Left lung (tissue), 4 donors: ENCODE measurements at regions not wholly inside any gene's neighbourhood (a gene's known extent, or its start where the extent isn't known, plus 50 kb on each side); places are given as distances from the start of the nearest gene placed in this dataset.

ENCODE experiments used
- ATAC-seq: fragments of 200-7000 bp; cut with Tn5 transposase; one replicate; pipeline ENCODE4 v1.9.1; 2020; ENCODE audit warnings: moderate library complexity
- DNase-seq, 4 donors: peaks; one replicate each; pipeline ENCODE4 v3.0.0-alpha.2; 2013 to 2020
- H3K27ac ChIP-seq, 2 donors: fragments of 200-600 bp; sonication (generic) in 1 of 2; one replicate each; pipeline versions ENCODE4 v1.5.0 to v1.8.0; 2020 to 2021
- H3K27me3 ChIP-seq, 2 donors: fragments of 200-600 bp; sonication (generic) in 1 of 2; one replicate each; pipeline versions ENCODE4 v1.5.0 to v1.8.0; 2020 to 2021
- H3K36me3 ChIP-seq, 2 donors: fragments of 200-600 bp; sonication (generic) in 1 of 2; one replicate each; pipeline versions ENCODE4 v1.5.0 to v1.8.0; 2020 to 2021
- H3K4me1 ChIP-seq, 2 donors: fragments of 200-600 bp; one replicate each; pipeline ENCODE4 v1.8.0; 2021
- H3K4me3 ChIP-seq, 2 donors: fragments of 200-600 bp; sonication (generic) in 1 of 2; one replicate each; pipeline versions ENCODE4 v1.5.0 to v1.8.0; 2020 to 2021; ENCODE audit warnings: mild to moderate bottlenecking in 1 of 2
- H3K9me3 ChIP-seq, 2 donors: fragments of 200-600 bp; sonication (generic) in 1 of 2; one replicate each; pipeline versions ENCODE4 v1.5.0 to v1.8.0; 2020 to 2021
- CTCF ChIP-seq, 2 donors: fragments of 200-600 bp; sonication (generic) in 1 of 2; IDR thresholded peaks; one replicate each; pipeline versions ENCODE4 v1.5.0 to v1.8.0; 2021; ENCODE audit warnings: antibody characterized with exemption in 2 of 2
- intact Hi-C, 2 donors: fragments of 100-400 bp; cut with DNase I; formaldehyde crosslinking; loops; one replicate each; pipeline versions ENCODE4 v1.11.2 to v1.14.2; 2022
- donor health status: DM: no; HTN: yes; CAD: no.
- donor health status: DM: no; HTN: no; CAD: no.

GRCh38 chrX:5774446-5774845 is 454.2 kb downstream of the NLGN4X start:
- DNase-seq (no peak), ATAC-seq (no peak)
- Histone ChIP-seq H3K4me1 (no peaks in the 10 kb centered on the region), H3K27me3 (no peaks in the 10 kb centered on the region), H3K9me3 (no peaks in the 10 kb centered on the region), H3K36me3 (no peaks in the 10 kb centered on the region), H3K4me3 (no peak overlapping the region), H3K27ac (no peak overlapping the region)
- TF ChIP-seq CTCF (IDR thresholded peaks at IDR 0.05): no peak
- intact Hi-C loops: no loop called here

- Histone ChIP-seq H3K9me3 (no peaks in the 10 kb centered on the region), H3K4me3 (no peak overlapping the region), H3K27ac (no peak overlapping the region), H3K27me3 (no peaks in the 10 kb centered on the region), H3K4me1 (no peaks in the 10 kb centered on the region), H3K36me3 (no peaks in the 10 kb centered on the region)
- ATAC-seq (no peak), DNase-seq (no peak)
- intact Hi-C loops: no loop called here
- TF ChIP-seq CTCF (IDR thresholded peaks at IDR 0.05): no peak
Measured at GRCh38 chrX:5771441-5771840, 457.2 kb downstream of the NLGN4X start.

- no peaks in the 10 kb centered on the region for H3K27me3 ChIP-seq
- no peaks in the 10 kb centered on the region for H3K4me1 ChIP-seq
- no peaks in the 10 kb centered on the region for H3K9me3 ChIP-seq
- no peak overlapping the region for H3K4me3 ChIP-seq
- no peak overlapping the region for H3K27ac ChIP-seq
- intact Hi-C loops: no loop called here
- no peak for TF ChIP-seq CTCF (IDR thresholded peaks at IDR 0.05)
- ATAC-seq: no peak
- DNase-seq: no peak
- H3K36me3 ChIP-seq: no peaks in the 10 kb centered on the region
Measured at GRCh38 chrX:5756616-5757015, 472.1 kb downstream of the NLGN4X start.

GRCh38 chrX:5753291-5753690 is 475.4 kb downstream of the NLGN4X start:
- DNase-seq: no peak
- no peaks in the 10 kb centered on the region for H3K4me1 ChIP-seq
- intact Hi-C loops: no loop called here
- H3K27me3 ChIP-seq: no peaks in the 10 kb centered on the region
- no peak for TF ChIP-seq CTCF (IDR thresholded peaks at IDR 0.05)
- no peak overlapping the region for H3K4me3 ChIP-seq
- no peaks in the 10 kb centered on the region for H3K36me3 ChIP-seq
- no peak overlapping the region for H3K27ac ChIP-seq
- no peaks in the 10 kb centered on the region for H3K9me3 ChIP-seq
- no peak for ATAC-seq

GRCh38 chrX:5752831-5753230 is 475.8 kb downstream of the NLGN4X start:
- no peak for TF ChIP-seq CTCF (IDR thresholded peaks at IDR 0.05)
- DNase-seq: no peak
- ATAC-seq: no peak
- H3K4me3 ChIP-seq: no peak overlapping the region
- no peaks in the 10 kb centered on the region for H3K27me3 ChIP-seq
- no peaks in the 10 kb centered on the region for H3K9me3 ChIP-seq
- H3K36me3 ChIP-seq: no peaks in the 10 kb centered on the region
- no peaks in the 10 kb centered on the region for H3K4me1 ChIP-seq
- intact Hi-C loops: no loop called here
- H3K27ac ChIP-seq: no peak overlapping the region
